Kidney glomerular epithelial cell (primary cell): ENCODE measurements at regions not wholly inside any gene's neighbourhood (a gene's known extent, or its start where the extent isn't known, plus 50 kb on each side); places are given as distances from the start of the nearest gene placed in this dataset.

Experiments used
- DNase-seq: peaks from one replicate; lab custom pipeline; 2025; lab: John Stamatoyannopoulos, UW

- DNase-seq: no peak
Measured at GRCh38 chrX:124836786-124837185, 482.9 kb upstream of the TEX13C start.

- no peak for DNase-seq
Measured at GRCh38 chrX:124842205-124842604, 477.5 kb upstream of the TEX13C start.

- DNase-seq: no peak
Measured at GRCh38 chrX:124860736-124861135, 458.9 kb upstream of the TEX13C start.

- DNase-seq: no peak
Measured at GRCh38 chrX:124862301-124862700, 457.4 kb upstream of the TEX13C start.

GRCh38 chrX:124863303-124863702 is 456.4 kb upstream of the TEX13C start:
- no peak for DNase-seq

GRCh38 chrX:124887572-124887971 is 432.1 kb upstream of the TEX13C start:
- DNase-seq: no peak

GRCh38 chrX:124895947-124896346 is 423.7 kb upstream of the TEX13C start:
- DNase-seq: no peak

- no peak for DNase-seq
Measured at GRCh38 chrX:124902953-124903352, 416.7 kb upstream of the TEX13C start.

- DNase-seq: no peak
Measured at GRCh38 chrX:124910611-124911010, 409.1 kb upstream of the TEX13C start.

- no peak for DNase-seq
Measured at GRCh38 chrX:124917011-124917410, 402.7 kb upstream of the TEX13C start.

- no peak for DNase-seq
Measured at GRCh38 chrX:124925681-124926080, 394.0 kb upstream of the TEX13C start.

- no peak for DNase-seq
Measured at GRCh38 chrX:124931241-124931640, 388.4 kb upstream of the TEX13C start.

GRCh38 chrX:124931958-124932357 is 387.7 kb upstream of the TEX13C start:
- DNase-seq: no peak

- no peak for DNase-seq
Measured at GRCh38 chrX:124938715-124939114, 381.0 kb upstream of the TEX13C start.

- no peak for DNase-seq
Measured at GRCh38 chrX:124940531-124940930, 379.1 kb upstream of the TEX13C start.

- no peak for DNase-seq
Measured at GRCh38 chrX:124954402-124954801, 365.3 kb upstream of the TEX13C start.

GRCh38 chrX:124960454-124960853 is 359.2 kb upstream of the TEX13C start:
- no peak for DNase-seq

GRCh38 chrX:124963717-124964116 is 356.0 kb upstream of the TEX13C start, which contains the start of gene TENM1:
Gene TENM1, minus strand, starts transcription at chrX:124963817.
- DNase-seq: no peak

GRCh38 chrX:124975456-124975855 is 344.2 kb upstream of the TEX13C start:
- no peak for DNase-seq

- no peak for DNase-seq
Measured at GRCh38 chrX:124981420-124981819, 338.3 kb upstream of the TEX13C start.

GRCh38 chrX:124984140-124984813 is 335.4 kb upstream of the TEX13C start:
- DNase-seq: no peak

GRCh38 chrX:124986284-124986683 is 333.4 kb upstream of the TEX13C start:
- DNase-seq: no peak

GRCh38 chrX:124993735-124994134 is 325.9 kb upstream of the TEX13C start:
- no peak for DNase-seq

- no peak for DNase-seq
Measured at GRCh38 chrX:124994404-124994803, 325.3 kb upstream of the TEX13C start.
